ENCODE measurements at regions not wholly inside any gene's neighbourhood (a gene's known extent, or its start where the extent isn't known, plus 50 kb on each side); places are given as distances from the start of the nearest gene placed in this dataset.

GRCh38 chr10:52446391-52446790 is 132.3 kb downstream of the DKK1 start:
- TF ChIP-seq, protein P1, sequence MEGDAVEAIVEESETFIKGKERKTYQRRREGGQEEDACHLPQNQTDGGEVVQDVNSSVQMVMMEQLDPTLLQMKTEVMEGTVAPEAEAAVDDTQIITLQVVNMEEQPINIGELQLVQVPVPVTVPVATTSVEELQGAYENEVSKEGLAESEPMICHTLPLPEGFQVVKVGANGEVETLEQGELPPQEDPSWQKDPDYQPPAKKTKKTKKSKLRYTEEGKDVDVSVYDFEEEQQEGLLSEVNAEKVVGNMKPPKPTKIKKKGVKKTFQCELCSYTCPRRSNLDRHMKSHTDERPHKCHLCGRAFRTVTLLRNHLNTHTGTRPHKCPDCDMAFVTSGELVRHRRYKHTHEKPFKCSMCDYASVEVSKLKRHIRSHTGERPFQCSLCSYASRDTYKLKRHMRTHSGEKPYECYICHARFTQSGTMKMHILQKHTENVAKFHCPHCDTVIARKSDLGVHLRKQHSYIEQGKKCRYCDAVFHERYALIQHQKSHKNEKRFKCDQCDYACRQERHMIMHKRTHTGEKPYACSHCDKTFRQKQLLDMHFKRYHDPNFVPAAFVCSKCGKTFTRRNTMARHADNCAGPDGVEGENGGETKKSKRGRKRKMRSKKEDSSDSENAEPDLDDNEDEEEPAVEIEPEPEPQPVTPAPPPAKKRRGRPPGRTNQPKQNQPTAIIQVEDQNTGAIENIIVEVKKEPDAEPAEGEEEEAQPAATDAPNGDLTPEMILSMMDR (conservative IDR thresholded peaks at IDR 0.05): no peak
- TF ChIP-seq ZFX (IDR thresholded peaks at IDR 0.05): no peak

Measured in C4-2B (cell line).